ENCODE measurements at regions not wholly inside any gene's neighbourhood (a gene's known extent, or its start where the extent isn't known, plus 50 kb on each side); places are given as distances from the start of the nearest gene placed in this dataset.

DNA sequence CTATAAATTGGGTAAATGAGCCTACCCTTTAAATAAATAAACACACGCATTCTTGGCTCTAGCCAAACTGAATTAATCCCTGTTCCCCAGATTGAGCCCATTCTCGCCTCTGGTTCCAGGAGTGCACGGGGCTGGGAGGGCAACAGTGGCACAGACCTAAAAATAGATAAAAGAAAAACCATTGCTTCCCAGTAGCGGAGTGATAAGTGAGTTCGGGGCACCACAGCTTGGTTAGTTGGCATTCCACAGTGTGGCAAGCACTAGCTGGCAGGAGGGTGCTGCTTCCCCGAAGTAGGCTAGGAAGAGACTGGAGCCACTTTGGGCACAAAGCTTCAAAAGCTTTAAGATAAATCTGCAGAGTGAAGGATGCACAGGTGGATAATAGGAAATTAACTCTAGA is 322.2 kb upstream of the SGCD start:
- H3K27me3 ChIP-seq, result no peaks in the 10 kb centered on the region
- H3K9me3 ChIP-seq, result no peaks in the 10 kb centered on the region
- DNase-seq, result no peak
- ATAC-seq (ENCODE audit: low FRiP score in 2 of 2), result no peak
- no peaks in the 10 kb centered on the region for H3K36me3 ChIP-seq
- TF ChIP-seq POLR2AphosphoS5 (IDR thresholded peaks at IDR 0.05) (no peak), EP300 (IDR thresholded peaks at IDR 0.05) (no peak), POLR2A (IDR thresholded peaks at IDR 0.05) (no peak)
- TF ChIP-seq, protein P1, sequence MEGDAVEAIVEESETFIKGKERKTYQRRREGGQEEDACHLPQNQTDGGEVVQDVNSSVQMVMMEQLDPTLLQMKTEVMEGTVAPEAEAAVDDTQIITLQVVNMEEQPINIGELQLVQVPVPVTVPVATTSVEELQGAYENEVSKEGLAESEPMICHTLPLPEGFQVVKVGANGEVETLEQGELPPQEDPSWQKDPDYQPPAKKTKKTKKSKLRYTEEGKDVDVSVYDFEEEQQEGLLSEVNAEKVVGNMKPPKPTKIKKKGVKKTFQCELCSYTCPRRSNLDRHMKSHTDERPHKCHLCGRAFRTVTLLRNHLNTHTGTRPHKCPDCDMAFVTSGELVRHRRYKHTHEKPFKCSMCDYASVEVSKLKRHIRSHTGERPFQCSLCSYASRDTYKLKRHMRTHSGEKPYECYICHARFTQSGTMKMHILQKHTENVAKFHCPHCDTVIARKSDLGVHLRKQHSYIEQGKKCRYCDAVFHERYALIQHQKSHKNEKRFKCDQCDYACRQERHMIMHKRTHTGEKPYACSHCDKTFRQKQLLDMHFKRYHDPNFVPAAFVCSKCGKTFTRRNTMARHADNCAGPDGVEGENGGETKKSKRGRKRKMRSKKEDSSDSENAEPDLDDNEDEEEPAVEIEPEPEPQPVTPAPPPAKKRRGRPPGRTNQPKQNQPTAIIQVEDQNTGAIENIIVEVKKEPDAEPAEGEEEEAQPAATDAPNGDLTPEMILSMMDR (IDR thresholded peaks at IDR 0.05), result no peak
- H3K4me1 ChIP-seq, result no peaks in the 10 kb centered on the region
- 67 to 77% methylated on average over 6 of the region's 6 CpGs for WGBS, 2 donors
- H3K27ac ChIP-seq, result no peak overlapping the region
- no peak overlapping the region for H3K4me3 ChIP-seq

DNA sequence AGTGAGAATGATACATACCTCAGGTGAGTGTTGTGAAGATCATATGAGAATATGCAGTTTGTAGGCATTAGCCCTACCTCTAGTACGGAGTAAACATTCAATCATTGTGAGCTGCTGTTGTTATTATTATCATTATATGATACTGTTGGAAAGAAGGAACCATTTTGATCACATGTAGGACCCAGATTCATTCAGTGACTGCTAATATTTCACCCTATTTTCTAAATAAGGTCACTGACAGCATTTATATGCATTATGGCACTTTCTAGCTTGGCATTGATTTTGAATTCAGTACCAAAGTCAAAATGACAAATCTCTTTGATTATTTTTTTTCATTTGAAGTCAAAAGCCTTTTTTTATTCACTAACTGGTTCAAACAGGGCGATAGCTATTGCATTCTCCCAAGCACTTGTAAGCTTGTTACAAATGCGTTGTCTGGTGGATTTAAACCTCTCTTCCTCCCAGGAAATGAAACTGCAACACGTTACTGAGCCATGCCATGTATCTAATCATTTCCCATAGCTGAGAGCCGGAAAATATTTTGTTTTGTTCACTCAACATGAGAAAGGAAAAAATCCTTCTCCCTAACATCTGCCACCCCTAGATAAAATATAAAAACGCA is 320.8 kb upstream of the SGCD start:
- H3K36me3 ChIP-seq, result no peaks in the 10 kb centered on the region
- no peak overlapping the region for H3K4me3 ChIP-seq
- H3K9me3 ChIP-seq, result no peaks in the 10 kb centered on the region
- no peaks in the 10 kb centered on the region for H3K4me1 ChIP-seq
- 74% methylated on average over 6 of the region's 6 CpGs for WGBS, 2 donors
- H3K27ac ChIP-seq, result no peak overlapping the region
- DNase-seq (no peak), ATAC-seq (ENCODE audit: low FRiP score in 2 of 2) (no peak)
- TF ChIP-seq POLR2A (IDR thresholded peaks at IDR 0.05) (no peak), POLR2AphosphoS5 (IDR thresholded peaks at IDR 0.05) (no peak)
- TF ChIP-seq, protein P1 (IDR thresholded peaks at IDR 0.05), result no peak
- H3K27me3 ChIP-seq, result no peaks in the 10 kb centered on the region

DNA sequence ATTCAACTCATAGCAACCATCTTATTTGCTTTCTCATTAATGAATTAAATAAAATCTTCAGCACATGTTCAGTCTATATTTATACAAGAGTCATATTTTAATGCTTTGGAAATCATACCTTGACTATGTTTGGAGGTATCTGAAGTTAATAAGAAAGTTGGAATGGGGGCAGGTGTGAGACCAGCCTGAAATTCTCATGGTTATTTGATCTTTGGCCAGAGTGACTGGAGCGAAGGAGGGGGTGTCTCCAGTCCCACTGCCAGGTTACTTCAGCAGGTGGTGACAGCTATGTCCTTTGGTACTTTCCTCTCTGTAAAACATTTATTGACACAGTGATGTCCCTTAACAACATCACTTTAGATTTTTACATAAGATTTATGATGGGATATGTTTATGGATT is 318.1 kb upstream of the SGCD start:
- Histone ChIP-seq H3K36me3 (no peaks in the 10 kb centered on the region), H3K4me1 (no peaks in the 10 kb centered on the region), H3K27ac (no peak overlapping the region), H3K27me3 (no peaks in the 10 kb centered on the region), H3K9me3 (no peaks in the 10 kb centered on the region), H3K4me3 (no peak overlapping the region)
- DNase-seq (no peak), ATAC-seq (ENCODE audit: low FRiP score in 2 of 2) (no peak)
- WGBS, 2 donors, result 64 to 72% methylated on average over 1 of the region's 1 CpG
- TF ChIP-seq POLR2AphosphoS5 (IDR thresholded peaks at IDR 0.05), result no peak
- TF ChIP-seq, protein P1 (IDR thresholded peaks at IDR 0.05), result no peak
- TF ChIP-seq EP300 (IDR thresholded peaks at IDR 0.05), result no peak
- no peak for TF ChIP-seq POLR2A (IDR thresholded peaks at IDR 0.05)

DNA sequence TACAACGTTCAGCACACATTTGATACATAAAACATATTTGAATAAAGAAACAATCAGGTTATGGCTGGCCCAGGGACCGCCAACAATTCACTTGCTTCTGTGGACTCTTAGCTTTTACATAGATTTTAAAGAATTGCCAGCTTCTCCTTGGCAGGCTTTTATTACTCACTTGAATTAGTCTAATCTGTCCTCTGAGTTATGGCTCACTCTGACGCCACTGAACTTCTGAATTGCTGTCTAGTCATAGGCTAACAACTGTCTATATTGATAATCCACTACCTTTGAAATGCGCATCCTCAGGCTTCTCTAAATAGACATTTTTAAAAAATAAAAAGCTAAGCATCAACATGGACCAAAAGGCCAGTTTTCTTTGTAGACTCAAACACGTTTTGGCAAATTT is 317.4 kb upstream of the SGCD start:
- 79 to 85% methylated on average over 5 of the region's 5 CpGs for WGBS, 2 donors
- ATAC-seq (ENCODE audit: low FRiP score in 2 of 2), result no peak
- no peaks in the 10 kb centered on the region for H3K9me3 ChIP-seq

DNA sequence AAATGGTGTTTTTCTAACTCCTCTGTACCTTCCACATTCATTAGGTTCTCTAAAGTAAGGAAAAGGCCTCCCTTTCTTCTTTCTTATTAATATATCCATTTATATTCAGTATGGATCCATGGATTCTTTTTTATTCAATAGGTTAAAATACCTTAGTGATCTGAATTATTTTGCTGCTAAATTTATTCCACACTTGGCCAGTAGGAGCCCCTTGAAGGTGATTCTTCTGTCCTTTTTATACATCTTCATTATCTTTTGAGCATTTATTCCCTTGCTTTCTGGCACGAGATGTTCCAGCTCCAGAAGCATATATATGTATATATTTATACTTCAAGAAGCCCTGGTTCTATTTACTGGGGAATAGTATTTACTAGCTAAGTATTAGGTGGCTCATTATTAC is 311.8 kb upstream of the SGCD start:
- H3K4me1 ChIP-seq, result no peaks in the 10 kb centered on the region
- DNase-seq (no peak), ATAC-seq (ENCODE audit: low FRiP score in 2 of 2) (no peak)
- H3K27ac ChIP-seq, result no peak overlapping the region
- H3K27me3 ChIP-seq, result no peaks in the 10 kb centered on the region
- 80 to 91% methylated on average over 1 of the region's 1 CpG for WGBS, 2 donors
- H3K9me3 ChIP-seq, result no peaks in the 10 kb centered on the region
- TF ChIP-seq, protein P1 (IDR thresholded peaks at IDR 0.05), result no peak
- TF ChIP-seq POLR2AphosphoS5 (IDR thresholded peaks at IDR 0.05), result no peak
- TF ChIP-seq EP300 (IDR thresholded peaks at IDR 0.05), result no peak
- TF ChIP-seq POLR2A (IDR thresholded peaks at IDR 0.05), result no peak
- H3K36me3 ChIP-seq, result no peaks in the 10 kb centered on the region
- no peak overlapping the region for H3K4me3 ChIP-seq

More for the DNA sequence above, 317.4 kb upstream of the SGCD start:
- Histone ChIP-seq H3K4me3 (no peak overlapping the region), H3K27me3 (no peaks in the 10 kb centered on the region), H3K27ac (no peak overlapping the region), H3K4me1 (no peaks in the 10 kb centered on the region), H3K36me3 (no peaks in the 10 kb centered on the region)
- DNase-seq, result no peak
- no peak for TF ChIP-seq POLR2A (IDR thresholded peaks at IDR 0.05)
- no peak for TF ChIP-seq EP300 (IDR thresholded peaks at IDR 0.05)
